Stimulated activated naive CD4-positive, alpha-beta T cell (primary cell): ENCODE measurements at regions not wholly inside any gene's neighbourhood (a gene's known extent, or its start where the extent isn't known, plus 50 kb on each side); places are given as distances from the start of the nearest gene placed in this dataset.
"Not testable (repeated sequence)": the region's sequence is repeated elsewhere in the genome, so short reads cannot be mapped to it uniquely, and the experiment has no call there.

Experiments
- DNase-seq, 6 experiments: peaks; one replicate each; lab custom pipeline; 2025; lab: John Stamatoyannopoulos, UW

- no peak for DNase-seq
These were observed 50.4 kb downstream of the FHIP1A start for GRCh38 chr4:151459375-151459774.

- no peak for DNase-seq
These were observed 51.5 kb downstream of the FHIP1A start for GRCh38 chr4:151460434-151460833.

- DNase-seq: no peak
These were observed 53.6 kb downstream of the FHIP1A start for GRCh38 chr4:151462554-151462953.

GRCh38 chr4:151468715-151469696, 60.0 kb downstream of the FHIP1A start:
- DNase-seq: no peak

- no peak for DNase-seq
These were observed 61.0 kb downstream of the FHIP1A start for GRCh38 chr4:151469970-151470369.

- DNase-seq: no peak
These were observed 62.8 kb downstream of the FHIP1A start for GRCh38 chr4:151471728-151472127.

- no peak for DNase-seq
These were observed 63.3 kb downstream of the FHIP1A start for GRCh38 chr4:151472297-151472696.

GRCh38 chr4:151472711-151473110, 63.7 kb downstream of the FHIP1A start:
- no peak for DNase-seq

- DNase-seq: no peak
These were observed 64.6 kb downstream of the FHIP1A start for GRCh38 chr4:151473521-151474097.

GRCh38 chr4:151475035-151475714, 66.2 kb downstream of the FHIP1A start:
- no peak for DNase-seq

- DNase-seq: no peak
These were observed 72.8 kb downstream of the FHIP1A start for GRCh38 chr4:151481813-151482212.

- no peak for DNase-seq
These were observed 75.6 kb downstream of the FHIP1A start for GRCh38 chr4:151484396-151485102.

- DNase-seq: no peak
These were observed 76.7 kb downstream of the FHIP1A start for GRCh38 chr4:151485541-151486131.

- no peak for DNase-seq
These were observed 77.2 kb downstream of the FHIP1A start for GRCh38 chr4:151486168-151486567.

- no peak for DNase-seq
These were observed 80.0 kb downstream of the FHIP1A start for GRCh38 chr4:151488968-151489367.

GRCh38 chr4:151489462-151490203, 80.7 kb downstream of the FHIP1A start:
- no peak for DNase-seq

GRCh38 chr4:151495612-151496011, 86.6 kb downstream of the FHIP1A start:
- not testable (repeated sequence) for DNase-seq

GRCh38 chr4:151511548-151511947, 102.6 kb downstream of the FHIP1A start:
- DNase-seq: not testable (repeated sequence)

GRCh38 chr4:151517896-151518295, 108.9 kb downstream of the FHIP1A start:
- no peak for DNase-seq

- DNase-seq: no peak
These were observed 109.4 kb downstream of the FHIP1A start for GRCh38 chr4:151518359-151518758.
